C4-2B (cell line): ENCODE measurements at regions not wholly inside any gene's neighbourhood (a gene's known extent, or its start where the extent isn't known, plus 50 kb on each side); places are given as distances from the start of the nearest gene placed in this dataset.

Experiments
- H3K27ac ChIP-seq: fragments of 450-650 bp; 2 replicates; pipeline ENCODE4 v1.5.1; 2017
- ZFX ChIP-seq: fragments of 450-650 bp; IDR thresholded peaks from 2 replicates; pipeline ENCODE4 v1.6.1; 2017
- TF ChIP-seq, protein P1 (sequence below): fragments of 450-650 bp; conservative IDR thresholded peaks from 2 replicates; pipeline ENCODE4 v1.5.1; 2017; ENCODE audit warnings: mild to moderate bottlenecking

DNA sequence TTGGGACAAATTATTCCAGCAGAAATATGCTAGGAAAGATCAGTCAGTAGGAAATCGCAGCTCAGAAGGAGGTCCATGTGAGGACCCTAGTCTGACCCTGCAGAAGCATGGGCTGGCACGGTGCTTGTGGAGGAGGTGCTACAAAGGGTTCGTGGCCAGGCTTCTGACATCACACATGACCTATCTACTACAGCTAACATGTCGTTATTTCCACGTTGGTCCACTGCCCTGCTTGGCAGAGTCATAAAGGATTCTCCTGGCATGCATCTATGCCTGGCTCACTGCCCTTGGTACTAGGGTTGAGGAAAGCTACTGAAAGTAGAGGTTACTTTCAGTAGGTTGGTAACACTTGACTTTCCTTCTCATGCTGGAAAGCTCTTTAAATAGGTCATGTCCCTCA, 118.1 kb upstream of the SHISA6 start:
- no peak for TF ChIP-seq ZFX
- TF ChIP-seq, protein P1, sequence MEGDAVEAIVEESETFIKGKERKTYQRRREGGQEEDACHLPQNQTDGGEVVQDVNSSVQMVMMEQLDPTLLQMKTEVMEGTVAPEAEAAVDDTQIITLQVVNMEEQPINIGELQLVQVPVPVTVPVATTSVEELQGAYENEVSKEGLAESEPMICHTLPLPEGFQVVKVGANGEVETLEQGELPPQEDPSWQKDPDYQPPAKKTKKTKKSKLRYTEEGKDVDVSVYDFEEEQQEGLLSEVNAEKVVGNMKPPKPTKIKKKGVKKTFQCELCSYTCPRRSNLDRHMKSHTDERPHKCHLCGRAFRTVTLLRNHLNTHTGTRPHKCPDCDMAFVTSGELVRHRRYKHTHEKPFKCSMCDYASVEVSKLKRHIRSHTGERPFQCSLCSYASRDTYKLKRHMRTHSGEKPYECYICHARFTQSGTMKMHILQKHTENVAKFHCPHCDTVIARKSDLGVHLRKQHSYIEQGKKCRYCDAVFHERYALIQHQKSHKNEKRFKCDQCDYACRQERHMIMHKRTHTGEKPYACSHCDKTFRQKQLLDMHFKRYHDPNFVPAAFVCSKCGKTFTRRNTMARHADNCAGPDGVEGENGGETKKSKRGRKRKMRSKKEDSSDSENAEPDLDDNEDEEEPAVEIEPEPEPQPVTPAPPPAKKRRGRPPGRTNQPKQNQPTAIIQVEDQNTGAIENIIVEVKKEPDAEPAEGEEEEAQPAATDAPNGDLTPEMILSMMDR: no peak
- no peak overlapping the region for H3K27ac ChIP-seq

DNA sequence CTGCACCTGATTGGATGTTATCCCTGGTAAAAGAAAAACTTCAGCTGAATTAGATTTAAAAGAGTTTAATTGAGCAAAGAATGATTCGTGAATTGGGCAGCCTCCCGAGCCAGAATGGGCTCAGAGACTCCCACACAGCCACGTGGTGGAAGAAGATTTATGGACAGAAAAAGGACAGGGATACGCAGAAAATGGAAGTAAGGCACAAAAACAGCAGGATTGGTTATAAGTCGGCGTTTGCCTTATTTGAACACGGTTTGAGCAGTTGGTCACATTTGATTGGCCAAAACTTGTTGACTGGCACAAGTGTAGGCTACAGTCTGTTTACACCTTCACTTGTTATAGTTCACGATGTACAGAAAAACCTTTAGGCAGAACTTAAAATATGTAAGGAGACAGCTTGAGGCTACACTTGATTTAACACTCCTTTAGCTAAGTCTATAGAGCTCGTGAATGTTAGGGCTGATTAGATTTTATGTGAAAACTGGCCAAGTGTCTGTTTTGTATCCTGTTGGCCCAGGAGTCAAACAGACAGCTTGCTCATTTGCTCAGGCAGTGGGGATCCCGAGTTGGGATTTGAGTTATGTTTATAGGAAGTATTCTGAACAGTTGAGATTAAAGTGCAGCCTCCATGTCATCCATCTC, 119.5 kb upstream of the SHISA6 start:
- no peak overlapping the region for H3K27ac ChIP-seq
- no peak for TF ChIP-seq ZFX
- TF ChIP-seq, protein P1: no peak

DNA sequence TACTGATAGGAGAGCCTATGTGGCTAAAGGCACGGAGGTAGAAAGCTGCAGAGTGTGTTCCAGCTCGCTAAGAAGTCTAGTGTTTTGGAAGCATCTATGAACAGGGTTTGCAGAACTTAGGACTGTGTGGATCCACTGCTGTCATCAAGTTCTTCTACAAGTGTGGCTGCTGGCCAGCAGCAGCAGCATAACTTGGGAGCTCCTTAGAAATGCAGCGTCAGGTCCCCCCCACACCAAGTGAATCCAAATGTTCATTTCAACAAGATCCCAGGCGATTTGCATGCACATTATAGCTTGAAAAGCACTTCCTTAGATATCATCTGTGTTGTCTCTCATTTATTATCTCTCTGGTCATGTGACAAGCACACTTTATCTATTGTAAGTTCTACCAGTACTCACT, 131.9 kb upstream of the SHISA6 start:
- H3K27ac ChIP-seq: no peak overlapping the region
- TF ChIP-seq, protein P1: no peak
- no peak for TF ChIP-seq ZFX

DNA sequence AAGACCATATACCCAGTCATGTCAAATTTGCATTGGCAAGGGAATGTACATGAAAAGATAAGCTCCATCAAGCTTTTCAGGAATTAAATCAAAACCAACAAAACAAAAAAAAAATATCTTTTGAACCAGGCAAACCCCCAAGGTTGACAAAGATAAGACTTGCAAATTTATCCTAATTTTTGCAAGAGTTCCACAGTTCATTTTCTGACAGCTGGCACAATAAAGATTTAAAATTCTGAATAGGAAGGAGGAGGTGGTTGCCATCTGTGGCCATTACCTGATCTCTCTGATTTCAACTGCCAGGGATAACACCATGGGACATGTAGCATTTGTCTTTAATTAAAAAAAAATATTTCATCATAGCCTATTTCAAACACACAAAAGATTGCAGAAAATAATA, 135.9 kb upstream of the SHISA6 start:
- TF ChIP-seq, protein P1: no peak
- TF ChIP-seq ZFX: no peak
- H3K27ac ChIP-seq: no peak overlapping the region

DNA sequence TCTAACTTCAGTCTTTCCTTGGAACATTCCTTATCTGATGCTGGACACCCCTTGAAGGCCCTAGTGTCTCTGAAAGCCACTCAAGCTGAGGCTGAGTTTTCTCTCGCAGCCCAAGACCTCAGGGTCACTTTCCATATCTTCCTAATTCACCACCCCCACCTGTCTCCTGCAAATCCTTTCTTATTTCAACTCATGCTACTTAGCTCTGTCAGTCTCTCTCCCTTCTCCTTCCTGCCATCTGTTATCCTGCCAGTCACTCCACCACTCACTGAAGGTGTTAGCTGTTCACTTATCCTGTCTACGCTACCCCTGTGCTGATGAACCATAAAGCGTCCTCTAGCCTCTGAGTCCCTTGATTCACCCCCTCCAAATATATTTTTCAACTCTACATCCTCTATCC, 143.9 kb upstream of the SHISA6 start:
- H3K27ac ChIP-seq: no peak overlapping the region
- TF ChIP-seq, protein P1: no peak
- TF ChIP-seq ZFX: no peak

DNA sequence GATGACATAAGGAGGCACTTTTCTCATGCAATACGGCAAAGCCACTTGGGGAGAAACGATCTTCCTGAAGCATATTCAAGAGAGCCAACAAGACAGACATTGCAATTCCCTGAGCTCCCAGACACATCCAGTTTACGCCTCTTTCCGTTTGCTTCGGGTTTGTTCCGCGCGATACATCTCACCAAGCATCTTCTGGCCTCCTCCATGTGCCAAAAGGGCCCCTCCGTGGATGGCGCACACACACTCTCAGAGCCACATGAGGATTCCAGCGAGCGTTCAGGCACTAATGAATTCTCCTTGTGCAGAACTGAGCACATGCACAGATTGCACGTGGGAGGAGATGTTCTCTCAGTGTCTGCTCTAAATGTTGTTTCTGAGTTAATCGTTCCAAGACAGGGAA, 146.7 kb upstream of the SHISA6 start:
- no peak for TF ChIP-seq ZFX
- TF ChIP-seq, protein P1: no peak
- no peak overlapping the region for H3K27ac ChIP-seq

DNA sequence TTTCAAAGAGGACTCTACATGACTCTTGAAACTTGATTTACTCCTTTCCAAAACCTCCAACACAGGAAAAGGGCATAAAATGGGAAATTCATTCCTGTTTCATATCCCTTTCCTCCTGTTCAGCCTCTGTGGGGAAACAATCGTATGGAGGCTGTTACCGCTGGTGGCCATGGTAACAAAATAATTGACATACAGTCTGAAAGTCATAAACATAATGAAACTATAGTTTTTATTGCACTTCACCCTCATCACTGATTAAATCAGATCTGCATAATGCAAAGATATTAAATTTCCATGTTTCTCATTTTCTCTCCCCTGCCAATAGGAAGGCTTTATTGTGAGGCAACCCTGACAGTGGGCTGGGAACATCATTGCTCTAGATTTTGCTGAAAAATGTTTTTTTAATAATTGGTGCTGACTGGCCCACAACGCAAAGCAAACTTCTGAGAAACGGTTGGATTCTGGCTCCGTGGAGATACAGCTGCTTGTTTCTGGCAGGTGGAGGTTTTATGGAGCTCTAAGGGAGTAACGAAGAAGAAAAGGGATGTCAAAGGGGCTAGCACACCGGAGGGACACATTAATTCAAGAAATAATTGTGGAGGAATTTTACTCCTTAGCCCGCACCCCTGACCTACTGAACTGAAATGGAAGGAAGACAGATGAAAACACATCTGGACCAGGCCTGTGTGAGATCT, 154.2 kb upstream of the SHISA6 start:
- no peak overlapping the region for H3K27ac ChIP-seq
- no peak for TF ChIP-seq ZFX
- TF ChIP-seq, protein P1: no peak
